Suprapubic skin (tissue), 4 donors: ENCODE measurements at regions not wholly inside any gene's neighbourhood (a gene's known extent, or its start where the extent isn't known, plus 50 kb on each side); places are given as distances from the start of the nearest gene placed in this dataset.

ENCODE experiments used
- DNase-seq, 2 donors: peaks; one replicate each; pipeline ENCODE4 v3.0.0-alpha.2; 2019; ENCODE audit warnings: low spot score in 2 of 2
- H3K27ac ChIP-seq: fragments of 200-600 bp; sonication (generic); one replicate; pipeline ENCODE4 v1.5.1; 2019
- H3K27me3 ChIP-seq: fragments of 200-600 bp; sonication (generic); one replicate; pipeline ENCODE4 v1.5.1; 2019
- H3K36me3 ChIP-seq: fragments of 200-600 bp; sonication (generic); one replicate; pipeline ENCODE4 v1.5.1; 2019
- H3K4me1 ChIP-seq: fragments of 200-600 bp; sonication (generic); one replicate; pipeline ENCODE4 v1.5.1; 2019
- H3K4me3 ChIP-seq: fragments of 200-600 bp; sonication (generic); one replicate; pipeline ENCODE4 v1.5.1; 2019; ENCODE audit warnings: mild to moderate bottlenecking
- H3K9me3 ChIP-seq: fragments of 200-600 bp; sonication (generic); one replicate; pipeline ENCODE4 v1.5.1; 2019
- CTCF ChIP-seq, 2 donors: fragments of 200-600 bp in 1 of 2; fragments of 450-650 bp in 1 of 2; sonication (generic) in 1 of 2; IDR thresholded peaks; one replicate each; pipeline ENCODE4 v1.5.1; 2016 to 2019; ENCODE audit warnings: antibody characterized with exemption in 2 of 2, mild to moderate bottlenecking in 1 of 2, moderate library complexity in 1 of 2
- EP300 ChIP-seq: sonication (generic); formaldehyde crosslinking; IDR thresholded peaks from one replicate; pipeline ENCODE4 v1.6.1; 2017; ENCODE audit warnings: antibody characterized with exemption
- POLR2A ChIP-seq, 2 donors: fragments of 450-650 bp; IDR thresholded peaks; one replicate each; pipeline ENCODE4 v1.6.1; 2017; ENCODE audit warnings: antibody characterized with exemption in 2 of 2, mild to moderate bottlenecking in 2 of 2, moderate library complexity in 2 of 2
- POLR2AphosphoS5 ChIP-seq, 3 donors: sonication (generic); formaldehyde crosslinking; IDR thresholded peaks; one replicate each; pipeline ENCODE4 v1.6.1; 2017; ENCODE audit warnings: antibody characterized with exemption in 3 of 3
- WGBS: methylation state at CpG from one replicate; pipeline ENCODE4 v1.1.5; 2018; 5-methylcytosine and 5-hydroxymethylcytosine counted together

GRCh38 chr5:175319199-175319598, 124.8 kb downstream of the DRD1 start:
- WGBS, result 28% methylated on average over 2 of the region's 2 CpGs
- H3K9me3 ChIP-seq, result no peaks in the 10 kb centered on the region
- no peaks in the 10 kb centered on the region for H3K27me3 ChIP-seq
- no peak for TF ChIP-seq POLR2AphosphoS5 (IDR thresholded peaks at IDR 0.05)
- no peak for TF ChIP-seq POLR2A (IDR thresholded peaks at IDR 0.05)
- no peak for TF ChIP-seq CTCF (IDR thresholded peaks at IDR 0.05)
- TF ChIP-seq EP300, result no peak
- no peaks in the 10 kb centered on the region for H3K4me1 ChIP-seq
- H3K36me3 ChIP-seq, result no peaks in the 10 kb centered on the region
- DNase-seq, result no peak
- H3K4me3 ChIP-seq, result no peak overlapping the region
- no peak overlapping the region for H3K27ac ChIP-seq

GRCh38 chr5:175317872-175318271, 126.1 kb downstream of the DRD1 start:
- no peaks in the 10 kb centered on the region for H3K4me1 ChIP-seq
- H3K27ac ChIP-seq, result no peak overlapping the region
- H3K27me3 ChIP-seq, result no peaks in the 10 kb centered on the region
- no peaks in the 10 kb centered on the region for H3K36me3 ChIP-seq
- no peak overlapping the region for H3K4me3 ChIP-seq
- TF ChIP-seq POLR2A (IDR thresholded peaks at IDR 0.05) (no peak), POLR2AphosphoS5 (IDR thresholded peaks at IDR 0.05) (no peak), CTCF (IDR thresholded peaks at IDR 0.05) (no peak), EP300 (no peak)
- DNase-seq, result no peak
- no peaks in the 10 kb centered on the region for H3K9me3 ChIP-seq

GRCh38 chr5:175309218-175309810, 134.7 kb downstream of the DRD1 start:
- H3K27me3 ChIP-seq, result no peaks in the 10 kb centered on the region
- H3K27ac ChIP-seq, result no peak overlapping the region
- H3K4me1 ChIP-seq, result no peaks in the 10 kb centered on the region
- H3K36me3 ChIP-seq, result no peaks in the 10 kb centered on the region
- TF ChIP-seq POLR2AphosphoS5 (IDR thresholded peaks at IDR 0.05) (no peak), EP300 (no peak), POLR2A (IDR thresholded peaks at IDR 0.05) (no peak), CTCF (IDR thresholded peaks at IDR 0.05) (no peak)
- no peak for DNase-seq
- H3K4me3 ChIP-seq, result no peak overlapping the region
- WGBS, result 78% methylated on average over 2 of the region's 2 CpGs
- H3K9me3 ChIP-seq, result no peaks in the 10 kb centered on the region

GRCh38 chr5:175308701-175309100, 135.3 kb downstream of the DRD1 start:
- WGBS, result 68% methylated on average over 5 of the region's 5 CpGs
- no peak overlapping the region for H3K27ac ChIP-seq
- TF ChIP-seq POLR2AphosphoS5 (IDR thresholded peaks at IDR 0.05), result no peak
- TF ChIP-seq POLR2A (IDR thresholded peaks at IDR 0.05), result no peak

GRCh38 chr5:175306381-175306780, 137.6 kb downstream of the DRD1 start:
- Histone ChIP-seq H3K27me3 (no peaks in the 10 kb centered on the region), H3K4me1 (no peaks in the 10 kb centered on the region), H3K36me3 (no peaks in the 10 kb centered on the region), H3K9me3 (no peaks in the 10 kb centered on the region), H3K27ac (no peak overlapping the region), H3K4me3 (no peak overlapping the region)
- no peak for TF ChIP-seq POLR2AphosphoS5 (IDR thresholded peaks at IDR 0.05)
- TF ChIP-seq POLR2A (IDR thresholded peaks at IDR 0.05), result no peak
- TF ChIP-seq EP300, result no peak
- no peak for TF ChIP-seq CTCF (IDR thresholded peaks at IDR 0.05)
- no peak for DNase-seq
- WGBS, result 96% methylated on average over 2 of the region's 2 CpGs

More at GRCh38 chr5:175308701-175309100, 135.3 kb downstream of the DRD1 start:
- no peak overlapping the region for H3K4me3 ChIP-seq
- DNase-seq, result no peak
- H3K4me1 ChIP-seq, result no peaks in the 10 kb centered on the region
- no peaks in the 10 kb centered on the region for H3K36me3 ChIP-seq
- no peaks in the 10 kb centered on the region for H3K27me3 ChIP-seq
- no peaks in the 10 kb centered on the region for H3K9me3 ChIP-seq

- Histone ChIP-seq H3K4me3 (no peak overlapping the region), H3K9me3 (no peaks in the 10 kb centered on the region), H3K4me1 (no peaks in the 10 kb centered on the region), H3K27me3 (no peaks in the 10 kb centered on the region), H3K27ac (no peak overlapping the region), H3K36me3 (no peaks in the 10 kb centered on the region)
- no peak for TF ChIP-seq CTCF (IDR thresholded peaks at IDR 0.05)
- no peak for DNase-seq
- WGBS, result 84% methylated on average over 5 of the region's 5 CpGs
These were observed 138.7 kb downstream of the DRD1 start for GRCh38 chr5:175305251-175305650.
